Epithelial cell of esophagus (primary cell): ENCODE measurements at regions not wholly inside any gene's neighbourhood (a gene's known extent, or its start where the extent isn't known, plus 50 kb on each side); places are given as distances from the start of the nearest gene placed in this dataset.
A peak's percentile ranks its signal among the peaks of the same experiment; 100 is the strongest.

Experiments used
- DNase-seq: peaks from one replicate; pipeline ENCODE4 v3.0.0; 2010; ENCODE audit warnings: low read depth
- H3K4me3 ChIP-seq: 2 replicates; pipeline ENCODE4 v1.5.1; 2011; ENCODE audit warnings: mild to moderate bottlenecking, low read length, control low read depth
- CTCF ChIP-seq: IDR thresholded peaks from 2 replicates; pipeline ENCODE4 v1.5.1; 2011; ENCODE audit warnings: low read depth, mild to moderate bottlenecking, low read length, control low read depth, inconsistent platforms; ENCODE audit not compliant: insufficient read depth; ENCODE audit errors: missing control alignments

GRCh38 chrX:19172741-19173140, 50.5 kb upstream of the ADGRG2 start:
- no peak for TF ChIP-seq CTCF
- DNase-seq = no peak
- H3K4me3 ChIP-seq = no peak overlapping the region

- DNase-seq = peak; percentile 85
- no peak for TF ChIP-seq CTCF
- H3K4me3 ChIP-seq = no peak overlapping the region
Measured at GRCh38 chrX:19174401-19175025, 52.2 kb upstream of the ADGRG2 start.

- no peak for DNase-seq
- TF ChIP-seq CTCF = no peak
- no peak overlapping the region for H3K4me3 ChIP-seq
Measured at GRCh38 chrX:19176901-19177630, 54.8 kb upstream of the ADGRG2 start.

GRCh38 chrX:19177721-19178120, 55.5 kb upstream of the ADGRG2 start:
- H3K4me3 ChIP-seq = no peak overlapping the region
- TF ChIP-seq CTCF = no peak
- no peak for DNase-seq

GRCh38 chrX:19178402-19178801, 56.1 kb upstream of the ADGRG2 start:
- no peak for TF ChIP-seq CTCF
- DNase-seq = no peak

GRCh38 chrX:19179389-19179788, 57.1 kb upstream of the ADGRG2 start:
- DNase-seq = no peak
- TF ChIP-seq CTCF = no peak
- H3K4me3 ChIP-seq = no peak overlapping the region

More at GRCh38 chrX:19178402-19178801, 56.1 kb upstream of the ADGRG2 start:
- H3K4me3 ChIP-seq = no peak overlapping the region
